IMR-90 (cell line): ENCODE measurements at regions not wholly inside any gene's neighbourhood (a gene's known extent, or its start where the extent isn't known, plus 50 kb on each side); places are given as distances from the start of the nearest gene placed in this dataset.

Source experiments
- ATAC-seq: fragments of 200-7000 bp; cut with Tn5 transposase; 2 replicates; pipeline ENCODE4 v1.9.1; 2020; ENCODE audit warnings: low read depth, mild to moderate bottlenecking, moderate library complexity
- BruUV-seq: library from RNA; stranded (reverse); fragments of 400-500 nt; replicated peaks from 2 replicates; lab custom pipeline; 2021; lab: Mats Ljungman, UMichigan
- CTCF ChIA-PET: fragments of 300-600 bp; formaldehyde crosslinking; extraction: SDS; loops from one replicate; lab custom pipeline; 2021; ENCODE audit warnings: antibody characterized with exemption; lab: Yijun Ruan, JAX
- POLR2A ChIA-PET: fragments of 300-600 bp; sonication (Branson Sonifier 250); formaldehyde crosslinking; loops from one replicate; lab custom pipeline; 2022; ENCODE audit warnings: antibody characterized with exemption; ENCODE audit not compliant: unreplicated experiment; lab: Charles Lee
- DNase-seq: peaks from one replicate; pipeline ENCODE4 v3.0.0; 2013
- H2AFZ ChIP-seq: replicated peaks from 2 replicates; pipeline ENCODE3; 2013; ENCODE audit warnings: low read length, mild to moderate bottlenecking; ENCODE audit not compliant: poor library complexity
- H2AK5ac ChIP-seq: 2 replicates; pipeline ENCODE4 v1.6.1; 2013; ENCODE audit warnings: low read depth, low read length, inconsistent platforms
- H2AK9ac ChIP-seq: replicated peaks from 2 replicates; pipeline ENCODE3; 2013; ENCODE audit warnings: mild to moderate bottlenecking, low read depth, low read length, moderate library complexity; ENCODE audit not compliant: poor library complexity
- H2BK120ac ChIP-seq: 2 replicates; pipeline ENCODE4 v1.6.1; 2013; ENCODE audit warnings: low read depth, low read length, inconsistent platforms
- H2BK15ac ChIP-seq: 3 replicates; pipeline ENCODE4 v1.6.1; 2013; ENCODE audit warnings: low read depth, low read length, inconsistent platforms
- H2BK20ac ChIP-seq: 2 replicates; pipeline ENCODE4 v1.6.1; 2013; ENCODE audit warnings: low read depth, mild to moderate bottlenecking, inconsistent platforms, low read length, moderate library complexity
- H2BK5ac ChIP-seq: 2 replicates; pipeline ENCODE4 v1.6.1; 2013; ENCODE audit warnings: mild to moderate bottlenecking, low read depth, low read length, inconsistent platforms; ENCODE audit not compliant: poor library complexity, severe bottlenecking
- H3K14ac ChIP-seq: replicated peaks from 2 replicates; pipeline ENCODE4 v1.6.1; 2013; ENCODE audit warnings: low read depth, low read length, inconsistent platforms
- H3K18ac ChIP-seq: 2 replicates; pipeline ENCODE4 v1.6.1; 2013; ENCODE audit warnings: low read depth, low read length, control low read depth
- H3K23ac ChIP-seq: 2 replicates; pipeline ENCODE4 v1.6.1; 2013; ENCODE audit warnings: low read depth, low read length, inconsistent platforms
- H3K27ac ChIP-seq: 2 replicates; pipeline ENCODE4 v1.5.1; 2013; ENCODE audit warnings: mild to moderate bottlenecking, control low read depth, low read length; ENCODE audit not compliant: insufficient read depth
- H3K27me3 ChIP-seq: 2 replicates; pipeline ENCODE4 v1.6.1; 2013; ENCODE audit warnings: low read length; ENCODE audit not compliant: control insufficient read depth, insufficient read depth
- H3K36me3 ChIP-seq: 2 replicates; pipeline ENCODE4 v1.6.1; 2013; ENCODE audit warnings: low read length, mixed read lengths; ENCODE audit not compliant: control insufficient read depth, insufficient read depth
- H3K4ac ChIP-seq: 2 replicates; pipeline ENCODE4 v1.6.1; 2013; ENCODE audit warnings: low read depth, low read length, inconsistent platforms
- H3K4me1 ChIP-seq: 2 replicates; pipeline ENCODE4 v1.6.1; 2013; ENCODE audit warnings: low read length, mixed read lengths; ENCODE audit not compliant: control insufficient read depth, insufficient read depth
- H3K4me2 ChIP-seq: 2 replicates; pipeline ENCODE4 v1.6.1; 2013; ENCODE audit warnings: low read depth, mild to moderate bottlenecking, control low read depth, low read length, moderate library complexity
- H3K4me3 ChIP-seq: 2 replicates; pipeline ENCODE4 v1.5.1; 2013; ENCODE audit warnings: low read depth, mild to moderate bottlenecking, control low read depth, low read length, moderate library complexity; ENCODE audit not compliant: insufficient read depth
- H3K56ac ChIP-seq: 2 replicates; pipeline ENCODE4 v1.6.1; 2013; ENCODE audit warnings: low read length, inconsistent platforms; ENCODE audit not compliant: insufficient read depth; ENCODE audit errors: extremely low read depth
- H3K79me1 ChIP-seq, 2 experiments: 2 replicates each; pipeline ENCODE4 v1.6.1; 2013; ENCODE audit warnings: low read length in 2 of 2, inconsistent platforms in 1 of 2, low read depth in 1 of 2
- H3K9ac ChIP-seq: 2 replicates; pipeline ENCODE4 v1.6.1; 2013; ENCODE audit warnings: low read depth, low read length, control low read depth
- H3K9me1 ChIP-seq: 2 replicates; pipeline ENCODE4 v1.6.1; 2013; ENCODE audit warnings: low read length, inconsistent platforms; ENCODE audit not compliant: insufficient read depth
- H3K9me3 ChIP-seq: 2 replicates; pipeline ENCODE4 v1.6.1; 2013; ENCODE audit warnings: low read length; ENCODE audit not compliant: control insufficient read depth, insufficient read depth
- H4K20me1 ChIP-seq: 2 replicates; pipeline ENCODE4 v1.6.1; 2013; ENCODE audit warnings: low read length, inconsistent platforms; ENCODE audit not compliant: insufficient read depth
- H4K5ac ChIP-seq: 2 replicates; pipeline ENCODE4 v1.6.1; 2013; ENCODE audit warnings: mild to moderate bottlenecking, low read depth, low read length, control low read depth
- H4K8ac ChIP-seq, 2 experiments: 2 replicates each; pipeline ENCODE4 v1.6.1; 2013; ENCODE audit warnings: low read depth in 2 of 2, low read length in 2 of 2, control low read depth in 1 of 2, inconsistent platforms in 1 of 2
- H4K91ac ChIP-seq: 2 replicates; pipeline ENCODE4 v1.6.1; 2013; ENCODE audit warnings: low read depth, low read length, inconsistent platforms; ENCODE audit not compliant: insufficient read depth
- CEBPB ChIP-seq: IDR thresholded peaks from 2 replicates; pipeline ENCODE4 v1.6.1; 2012; ENCODE audit warnings: low read depth, low read length, improper control_type of control experiment
- CHD1 ChIP-seq: IDR thresholded peaks from 2 replicates; pipeline ENCODE4 v1.6.1; 2012; ENCODE audit warnings: low read depth, low read length, improper control_type of control experiment
- FOS ChIP-seq: fragments of 150-350 bp; IDR thresholded peaks from 2 replicates; pipeline ENCODE4 v1.6.1; 2016; ENCODE audit warnings: low read depth, low read length
- MAFK ChIP-seq: IDR thresholded peaks from 2 replicates; pipeline ENCODE4 v1.6.1; 2012; ENCODE audit warnings: low read depth, low read length, improper control_type of control experiment
- MAZ ChIP-seq: IDR thresholded peaks from 2 replicates; pipeline ENCODE4 v1.6.1; 2012; ENCODE audit warnings: low read depth, mild to moderate bottlenecking, low read length, improper control_type of control experiment, moderate library complexity, borderline replicate concordance
- MXI1 ChIP-seq: IDR thresholded peaks from 2 replicates; pipeline ENCODE4 v1.6.1; 2012; ENCODE audit warnings: low read depth, mild to moderate bottlenecking, low read length, moderate library complexity, borderline replicate concordance
- NFE2L2 ChIP-seq: fragments of 150-350 bp; IDR thresholded peaks from 2 replicates; pipeline ENCODE4 v1.6.1; 2016; ENCODE audit warnings: low read depth, mild to moderate bottlenecking, low read length
- POLR2A ChIP-seq: IDR thresholded peaks from 2 replicates; pipeline ENCODE4 v1.6.1; 2012; ENCODE audit warnings: mild to moderate bottlenecking, low read depth, low read length
- RAD21 ChIP-seq: IDR thresholded peaks from 2 replicates; pipeline ENCODE4 v1.6.1; 2012; ENCODE audit warnings: low read length, improper control_type of control experiment
- RCOR1 ChIP-seq: IDR thresholded peaks from 2 replicates; pipeline ENCODE4 v1.6.1; 2012; ENCODE audit warnings: mild to moderate bottlenecking, low read length, improper control_type of control experiment; ENCODE audit not compliant: insufficient replicate concordance
- SMC3 ChIP-seq: fragments of 150-350 bp; IDR thresholded peaks from 2 replicates; pipeline ENCODE4 v1.6.1; 2016; ENCODE audit warnings: low read depth, mild to moderate bottlenecking, antibody characterized with exemption, low read length, moderate library complexity
- WGBS, 2 experiments: methylation state at CpG; one replicate each; pipeline versions ENCODE4 v1.1.5 to v1.1.7; 2013; ENCODE audit warnings: missing lambda C conversion rate in 2 of 2; ENCODE audit not compliant: insufficient read length in 1 of 2; ENCODE audit errors: extremely low coverage in 2 of 2; 5-methylcytosine and 5-hydroxymethylcytosine counted together
- dilution Hi-C: fragments of 300-500 bp; cut with HindIII; formaldehyde crosslinking; loops from one replicate; pipeline ENCODE4 v1.14.3; 2018; ENCODE audit warnings: low sequenced_read_pairs; ENCODE audit not compliant: unreplicated experiment
- in situ Hi-C: fragments of 300-500 bp; cut with MboI; formaldehyde crosslinking; loops from 3 replicates; pipeline ENCODE4 v1.14.3; 2019; ENCODE audit warnings: low sequenced_read_pairs, inconsistent platforms, mixed read lengths
- intact Hi-C: fragments of 100-400 bp; cut with micrococcal nuclease; formaldehyde crosslinking; loops from 2 replicates; pipeline ENCODE4 v1.10.0; 2022
- TF ChIP-seq, protein P1 (sequence below): conservative IDR thresholded peaks from 2 replicates; pipeline ENCODE4 v1.5.1; 2012; ENCODE audit warnings: mild to moderate bottlenecking, low read depth, low read length, improper control_type of control experiment
- TF ChIP-seq, protein P2 (sequence below): fragments of 150-350 bp; IDR thresholded peaks from 2 replicates; pipeline ENCODE4 v1.6.1; 2016; ENCODE audit warnings: low read depth, mild to moderate bottlenecking, low read length, moderate library complexity, borderline replicate concordance
- TF ChIP-seq, protein P3 (sequence below): fragments of 150-350 bp; IDR thresholded peaks from 2 replicates; pipeline ENCODE4 v1.6.1; 2017; ENCODE audit warnings: mild to moderate bottlenecking, antibody characterized with exemption, low read length, low read depth

DNA sequence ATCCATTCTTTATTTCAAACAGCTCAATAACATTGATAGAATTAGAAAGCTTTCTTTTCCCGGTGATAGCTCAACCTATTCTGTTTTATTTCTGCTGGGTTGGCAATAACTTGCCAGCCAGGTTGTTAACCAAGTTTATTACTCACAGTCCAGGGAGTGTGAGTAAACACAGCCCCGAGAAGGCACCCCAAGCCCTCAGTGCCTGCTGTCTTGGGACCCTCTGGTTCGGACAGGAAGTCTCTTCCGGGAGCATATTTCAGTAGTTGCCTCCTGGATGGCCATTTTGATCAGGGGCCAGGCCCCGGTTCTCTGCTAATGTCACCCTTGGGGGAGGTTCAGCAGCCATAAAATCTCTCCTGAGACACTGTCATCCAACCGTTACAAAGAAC is 176.8 kb downstream of the INO80D start:
- Histone ChIP-seq H3K14ac (no peak overlapping the region), H3K27me3 (peaks cover 26% of the 10 kb centered on the region), H2BK5ac (no peak overlapping the region), H3K23ac (no peak overlapping the region), H2BK120ac (no peak overlapping the region), H4K8ac (no peak overlapping the region), H3K4me2 (no peak overlapping the region; the same call in 1 of the 2 replicates), H3K4me1 (peaks cover 4% of the 10 kb centered on the region; the same call in 1 of the 2 replicates), H3K79me1 (no peaks in the 10 kb centered on the region), H2BK20ac (no peak overlapping the region), H3K27ac (no peak overlapping the region), H3K36me3 (no peaks in the 10 kb centered on the region), H2AFZ (no peak overlapping the region), H4K91ac (no peak overlapping the region), H2AK5ac (no peak overlapping the region), H3K4ac (no peak overlapping the region), H3K4me3 (no peak overlapping the region), H3K18ac (no peak overlapping the region), H4K20me1 (no peaks in the 10 kb centered on the region), H4K5ac (no peak overlapping the region), H3K9me3 (peaks cover 3% of the 10 kb centered on the region), H2AK9ac (no peak overlapping the region), H3K56ac (no peak overlapping the region), H3K9me1 (no peaks in the 10 kb centered on the region; the same call in 1 of the 2 replicates), H3K9ac (no peak overlapping the region), H2BK15ac (no peak overlapping the region)
- CTCF ChIA-PET = no interaction called here
- no peak for DNase-seq
- in situ Hi-C loops (loop anchor here (25.0 kb wide), 1 partner anchor 1647 kb away; no protein-coding TSS in a partner anchor), dilution Hi-C loops (no loop called here), intact Hi-C loops (no loop called here)
- POLR2A ChIA-PET = no interaction called here
- no TSS peak for BruUV-seq
- TF ChIP-seq FOS (no peak), NFE2L2 (no peak), MAZ (no peak), CEBPB (no peak), RCOR1 (no peak), CHD1 (no peak), POLR2A (no peak), RAD21 (no peak), MXI1 (no peak), SMC3 (no peak), MAFK (no peak)
- TF ChIP-seq, protein P1, sequence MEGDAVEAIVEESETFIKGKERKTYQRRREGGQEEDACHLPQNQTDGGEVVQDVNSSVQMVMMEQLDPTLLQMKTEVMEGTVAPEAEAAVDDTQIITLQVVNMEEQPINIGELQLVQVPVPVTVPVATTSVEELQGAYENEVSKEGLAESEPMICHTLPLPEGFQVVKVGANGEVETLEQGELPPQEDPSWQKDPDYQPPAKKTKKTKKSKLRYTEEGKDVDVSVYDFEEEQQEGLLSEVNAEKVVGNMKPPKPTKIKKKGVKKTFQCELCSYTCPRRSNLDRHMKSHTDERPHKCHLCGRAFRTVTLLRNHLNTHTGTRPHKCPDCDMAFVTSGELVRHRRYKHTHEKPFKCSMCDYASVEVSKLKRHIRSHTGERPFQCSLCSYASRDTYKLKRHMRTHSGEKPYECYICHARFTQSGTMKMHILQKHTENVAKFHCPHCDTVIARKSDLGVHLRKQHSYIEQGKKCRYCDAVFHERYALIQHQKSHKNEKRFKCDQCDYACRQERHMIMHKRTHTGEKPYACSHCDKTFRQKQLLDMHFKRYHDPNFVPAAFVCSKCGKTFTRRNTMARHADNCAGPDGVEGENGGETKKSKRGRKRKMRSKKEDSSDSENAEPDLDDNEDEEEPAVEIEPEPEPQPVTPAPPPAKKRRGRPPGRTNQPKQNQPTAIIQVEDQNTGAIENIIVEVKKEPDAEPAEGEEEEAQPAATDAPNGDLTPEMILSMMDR = no peak
- TF ChIP-seq, protein P2, sequence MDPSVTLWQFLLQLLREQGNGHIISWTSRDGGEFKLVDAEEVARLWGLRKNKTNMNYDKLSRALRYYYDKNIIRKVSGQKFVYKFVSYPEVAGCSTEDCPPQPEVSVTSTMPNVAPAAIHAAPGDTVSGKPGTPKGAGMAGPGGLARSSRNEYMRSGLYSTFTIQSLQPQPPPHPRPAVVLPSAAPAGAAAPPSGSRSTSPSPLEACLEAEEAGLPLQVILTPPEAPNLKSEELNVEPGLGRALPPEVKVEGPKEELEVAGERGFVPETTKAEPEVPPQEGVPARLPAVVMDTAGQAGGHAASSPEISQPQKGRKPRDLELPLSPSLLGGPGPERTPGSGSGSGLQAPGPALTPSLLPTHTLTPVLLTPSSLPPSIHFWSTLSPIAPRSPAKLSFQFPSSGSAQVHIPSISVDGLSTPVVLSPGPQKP = no peak
- TF ChIP-seq, protein P3, sequence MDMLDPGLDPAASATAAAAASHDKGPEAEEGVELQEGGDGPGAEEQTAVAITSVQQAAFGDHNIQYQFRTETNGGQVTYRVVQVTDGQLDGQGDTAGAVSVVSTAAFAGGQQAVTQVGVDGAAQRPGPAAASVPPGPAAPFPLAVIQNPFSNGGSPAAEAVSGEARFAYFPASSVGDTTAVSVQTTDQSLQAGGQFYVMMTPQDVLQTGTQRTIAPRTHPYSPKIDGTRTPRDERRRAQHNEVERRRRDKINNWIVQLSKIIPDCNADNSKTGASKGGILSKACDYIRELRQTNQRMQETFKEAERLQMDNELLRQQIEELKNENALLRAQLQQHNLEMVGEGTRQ = no peak
- ATAC-seq = no peak
- WGBS, 2 experiments = 79% methylated on average over 2 of the region's 6 CpGs; no CpG with 5 or more reads in 1 of the 2 experiments
